ENCODE measurements at regions not wholly inside any gene's neighbourhood (a gene's known extent, or its start where the extent isn't known, plus 50 kb on each side); places are given as distances from the start of the nearest gene placed in this dataset.
"Not testable (repeated sequence)": the region's sequence is repeated elsewhere in the genome, so short reads cannot be mapped to it uniquely, and the experiment has no call there.

GRCh38 chr3:30475809-30476178 lies 130.6 kb upstream of the TGFBR2 start:
- DNase-seq = no peak

- DNase-seq = no peak
These were observed 129.9 kb upstream of the TGFBR2 start for GRCh38 chr3:30476368-30477084.

GRCh38 chr3:30477149-30477921 lies 129.1 kb upstream of the TGFBR2 start:
- no peak for DNase-seq

DNA sequence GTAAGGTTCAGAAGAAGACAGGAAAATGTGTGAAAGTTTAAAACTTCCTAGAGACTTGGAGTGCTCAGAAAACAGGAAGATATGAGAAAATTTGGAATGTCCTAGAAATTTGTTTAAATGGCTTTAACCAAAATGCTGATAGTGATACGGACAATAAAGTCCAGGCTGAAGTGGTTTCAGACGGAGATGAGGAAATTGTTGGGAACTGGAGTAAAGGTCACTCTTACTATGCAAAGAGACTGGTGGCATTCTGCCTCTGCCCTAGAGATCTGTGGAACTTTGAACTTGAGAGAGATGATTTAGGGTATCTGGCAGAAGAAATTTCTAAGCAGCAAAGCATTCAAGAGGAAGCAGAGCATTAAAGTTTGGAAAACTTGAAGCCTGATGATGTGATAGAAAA lies 126.7 kb upstream of the TGFBR2 start:
- DNase-seq = not testable (repeated sequence)

GRCh38 chr3:30480156-30480555 lies 126.2 kb upstream of the TGFBR2 start:
- DNase-seq = not testable (repeated sequence)

- DNase-seq = no peak
These were observed 125.8 kb upstream of the TGFBR2 start for GRCh38 chr3:30480587-30480986.

DNA sequence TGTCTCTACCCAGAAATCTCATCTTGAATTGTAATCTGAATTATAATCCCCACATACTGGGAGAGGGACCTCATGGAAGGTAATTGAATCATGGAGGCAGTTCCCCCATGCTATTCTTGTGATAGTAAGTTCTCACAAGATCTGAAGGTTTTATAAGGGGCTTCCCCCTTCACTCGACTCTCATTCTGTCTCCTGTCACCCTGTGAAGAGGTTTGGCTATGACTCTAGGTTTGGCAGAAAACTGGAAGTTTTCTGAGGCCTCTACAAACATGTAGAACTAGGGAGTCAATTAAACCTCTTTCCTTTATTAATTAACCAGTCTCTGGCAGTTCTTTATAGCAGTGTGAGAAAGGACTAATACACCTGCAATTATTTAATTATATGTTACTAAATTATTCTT lies 125.2 kb upstream of the TGFBR2 start:
- no peak for DNase-seq

GRCh38 chr3:30484229-30484628 lies 122.2 kb upstream of the TGFBR2 start:
- not testable (repeated sequence) for DNase-seq

DNA sequence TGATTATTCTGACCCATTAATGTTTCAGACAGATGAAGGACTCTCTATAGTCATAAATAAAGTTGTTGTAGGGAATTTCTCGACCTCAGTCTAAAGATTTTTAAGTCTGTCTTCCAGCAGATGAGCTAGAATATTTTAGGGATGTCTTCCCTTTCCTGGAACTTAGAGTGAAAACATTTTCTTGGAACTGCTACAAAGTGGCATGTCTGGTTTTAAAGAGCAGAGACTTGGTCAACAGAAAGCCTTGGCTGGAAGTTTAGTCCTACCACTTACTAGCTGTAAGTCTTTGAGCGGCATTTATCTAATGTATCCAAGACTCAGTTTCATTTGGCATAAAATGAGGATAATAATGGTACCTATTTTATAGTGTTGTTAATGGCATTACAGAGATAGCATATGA lies 120.0 kb upstream of the TGFBR2 start:
- no peak for DNase-seq

- DNase-seq = no peak
These were observed 118.2 kb upstream of the TGFBR2 start for GRCh38 chr3:30488070-30488756.

DNA sequence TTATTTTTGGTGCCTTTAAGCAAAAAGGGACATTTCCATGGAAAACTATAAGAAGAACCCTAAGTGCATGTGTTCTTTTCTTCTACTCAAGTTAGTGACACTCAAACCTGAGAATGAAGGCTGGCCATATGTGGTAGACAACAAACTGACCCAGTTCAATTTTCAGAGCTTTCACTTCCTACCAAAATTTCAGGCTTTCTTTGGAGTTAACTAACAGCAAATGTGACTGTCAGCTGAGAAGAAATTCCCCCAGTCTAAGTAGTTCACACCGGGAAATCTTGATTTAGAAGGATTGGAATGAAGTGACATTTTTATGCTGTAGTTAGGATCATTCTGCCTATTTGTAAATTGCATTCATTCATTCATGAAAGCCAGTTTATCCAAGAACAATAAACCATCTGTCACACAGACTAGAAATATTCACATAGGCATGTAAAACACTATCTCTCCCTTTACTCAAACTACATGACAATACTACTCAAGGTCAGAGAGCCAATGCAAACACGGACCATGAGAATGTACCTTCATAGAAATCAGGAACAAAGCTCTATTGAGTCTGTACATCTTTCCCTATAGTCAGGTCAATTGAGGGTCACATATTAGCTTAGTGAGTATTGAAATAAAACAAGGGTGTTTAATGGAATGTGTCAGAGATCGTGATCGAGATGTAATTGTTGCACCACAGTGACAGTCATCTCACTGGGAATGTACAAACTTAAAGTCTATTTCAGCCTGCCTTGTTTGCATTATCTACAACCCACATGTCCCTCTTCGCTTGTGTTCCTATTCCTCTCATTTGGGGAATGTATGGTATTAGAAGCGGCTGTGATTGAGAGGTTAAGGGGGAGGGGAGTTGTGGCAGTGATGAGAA lies 113.8 kb upstream of the TGFBR2 start:
- no peak for DNase-seq

- DNase-seq = no peak
These were observed 112.5 kb upstream of the TGFBR2 start for GRCh38 chr3:30493911-30494311.

DNA sequence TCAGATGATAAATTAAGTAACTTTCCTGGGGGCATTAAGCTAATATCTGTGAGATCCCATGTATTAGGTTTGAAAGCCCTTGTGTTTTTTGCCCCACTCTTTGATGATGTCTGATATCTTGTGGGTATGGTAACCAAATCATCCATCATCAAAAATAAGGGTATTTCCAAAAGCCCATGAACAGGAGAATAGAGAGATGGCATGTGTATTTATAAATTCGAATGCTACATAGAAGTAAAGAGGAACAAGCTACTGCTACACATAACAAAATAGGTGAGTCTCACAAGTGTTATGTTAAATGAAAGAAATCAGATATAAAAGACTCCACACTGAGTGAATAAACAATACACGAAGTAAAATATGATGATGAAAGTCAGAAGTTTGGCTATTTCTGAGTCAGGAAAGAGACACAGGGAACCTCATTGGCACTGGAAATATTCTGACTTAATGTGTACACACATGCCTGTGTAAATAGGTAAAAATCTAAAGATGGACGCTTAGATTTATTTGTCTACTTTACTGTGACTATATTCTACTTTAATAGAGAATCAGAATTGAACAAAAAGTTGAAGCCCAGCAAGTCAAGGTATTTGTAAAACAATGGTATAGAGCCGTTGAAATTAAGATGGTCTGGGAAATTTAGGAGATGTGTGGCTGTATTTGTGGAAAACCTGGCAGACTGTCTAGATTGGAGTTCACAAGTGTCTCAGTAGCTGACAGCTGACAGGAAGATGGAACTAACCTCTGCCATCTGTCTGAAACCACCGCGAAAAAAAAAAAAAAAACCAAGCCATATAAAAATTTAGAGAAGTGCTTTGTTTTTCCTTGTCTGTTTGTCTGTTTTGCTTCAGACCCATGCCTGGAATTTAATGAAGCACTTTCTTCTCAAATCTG lies 111.0 kb upstream of the TGFBR2 start:
- DNase-seq = no peak

DNA sequence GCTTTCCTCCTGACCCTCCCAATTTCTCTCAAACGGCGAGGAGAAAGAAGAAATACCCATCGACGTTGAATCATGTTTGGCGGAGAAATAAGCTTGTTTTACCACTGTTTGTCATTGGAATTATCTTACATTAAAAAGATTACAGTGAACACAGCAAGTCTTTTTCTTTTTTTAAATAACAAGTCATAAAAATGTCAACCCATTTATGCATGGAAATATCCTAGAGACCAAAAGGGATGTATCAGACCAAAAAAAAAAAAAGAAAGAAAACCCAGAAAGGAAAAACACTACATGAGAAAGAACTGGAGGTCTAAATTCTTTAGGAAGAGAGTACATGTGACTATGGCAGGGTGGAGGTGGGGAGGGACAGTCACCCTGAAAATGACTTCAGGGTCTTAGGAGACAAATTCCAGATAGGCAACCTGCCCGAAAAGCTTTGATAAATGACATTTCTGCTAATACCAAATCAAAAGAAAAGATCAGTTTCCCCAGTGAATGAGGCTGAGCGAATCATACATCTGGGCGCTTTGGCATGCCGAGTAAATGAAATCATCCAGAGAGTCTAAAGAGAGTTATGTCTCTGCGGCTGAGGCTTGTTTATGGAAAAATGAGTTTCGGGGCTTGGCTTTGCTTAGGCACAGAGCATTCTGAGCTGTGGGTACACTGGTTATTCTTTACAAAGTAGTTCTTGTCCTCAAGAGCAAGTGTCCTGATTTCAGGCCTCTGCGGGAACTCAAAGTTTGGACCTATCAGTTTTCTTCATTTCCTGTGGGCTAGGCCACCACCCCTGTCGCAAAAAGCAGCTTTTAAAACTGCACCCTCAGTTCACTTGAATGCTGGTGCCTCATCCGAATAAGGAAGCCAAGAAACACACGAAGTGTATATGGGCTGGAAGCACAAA lies 110.1 kb upstream of the TGFBR2 start:
- DNase-seq = no peak

- no peak for DNase-seq
These were observed 107.8 kb upstream of the TGFBR2 start for GRCh38 chr3:30498587-30498967.

DNA sequence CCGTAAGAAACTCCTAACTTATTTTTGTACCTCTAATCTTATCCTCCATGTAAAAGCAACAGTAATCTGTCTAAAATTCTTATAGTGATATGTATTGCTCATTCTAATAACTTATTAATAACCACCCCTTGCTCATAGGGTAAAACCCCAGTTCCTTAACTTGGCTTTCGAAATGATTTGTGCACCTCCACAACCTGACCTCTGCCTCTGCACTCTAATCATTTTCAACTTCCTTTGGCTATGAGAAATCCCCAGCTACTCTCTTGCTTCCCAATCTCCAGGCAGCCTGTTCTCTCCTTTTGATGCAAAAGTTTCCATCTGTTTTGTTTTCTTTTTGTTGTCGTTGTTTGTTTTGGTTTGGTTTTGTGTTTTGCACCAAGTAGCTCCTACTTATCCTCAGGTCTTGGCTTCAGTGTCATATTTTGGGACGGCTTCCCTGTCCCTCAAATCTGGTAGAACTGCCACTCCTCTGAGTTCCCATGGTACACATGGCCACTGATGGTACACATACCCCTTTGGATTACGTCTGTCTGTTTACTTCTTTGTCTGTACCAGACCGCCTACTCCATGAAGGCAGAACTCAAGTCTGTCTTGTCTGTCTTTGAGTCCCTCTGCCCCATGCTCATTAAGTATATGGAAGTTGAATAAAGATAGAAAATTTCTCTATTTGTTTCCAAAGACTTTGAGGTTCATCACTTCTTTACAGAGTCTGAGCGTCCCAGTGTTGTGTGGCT lies 105.6 kb upstream of the TGFBR2 start:
- DNase-seq = no peak

DNA sequence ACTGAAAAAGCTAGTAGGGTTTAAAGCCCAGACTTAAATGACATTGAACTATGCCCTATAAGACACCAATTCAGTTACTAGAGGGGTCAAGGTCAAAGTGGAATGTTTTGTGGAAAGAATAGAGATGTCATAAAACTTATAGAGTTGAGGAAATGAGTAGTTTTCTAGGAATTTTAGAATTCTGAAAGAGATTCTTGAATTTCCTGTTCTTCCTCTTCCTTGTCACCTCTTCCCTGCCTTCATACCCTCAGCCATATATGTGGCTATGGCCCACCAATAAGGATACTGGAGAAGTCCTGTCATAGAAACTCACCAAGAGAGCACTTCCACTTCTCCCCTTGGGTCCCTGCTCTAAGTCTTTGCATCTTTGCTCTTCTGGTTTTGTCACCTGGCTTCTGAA lies 104.9 kb upstream of the TGFBR2 start:
- no peak for DNase-seq

- no peak for DNase-seq
These were observed 104.2 kb upstream of the TGFBR2 start for GRCh38 chr3:30502051-30502741.

GRCh38 chr3:30502742-30503073 lies 103.7 kb upstream of the TGFBR2 start:
- DNase-seq = no peak

DNA sequence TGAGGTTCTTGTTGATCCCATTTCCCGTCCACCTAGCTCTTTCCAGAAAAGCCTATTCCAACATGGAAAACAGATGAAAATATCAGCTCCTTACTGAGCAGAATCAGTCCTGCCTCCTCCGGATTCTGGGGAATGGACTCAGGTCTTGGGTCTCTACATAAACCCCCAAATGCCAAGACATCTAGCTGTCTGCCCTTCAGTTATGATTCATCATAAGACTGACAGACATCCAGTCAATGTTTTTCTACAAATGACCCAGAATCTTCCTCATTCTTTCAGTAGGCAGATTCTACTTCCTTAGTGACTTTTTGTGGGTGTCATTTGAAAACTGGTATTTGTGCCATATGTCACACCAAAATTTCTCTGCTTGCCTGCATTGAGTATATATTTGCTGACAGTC lies 103.0 kb upstream of the TGFBR2 start:
- no peak for DNase-seq

All from central memory CD4-positive, alpha-beta T cell (primary cell).